Upper lobe of left lung (tissue), 4 donors: ENCODE measurements at regions not wholly inside any gene's neighbourhood (a gene's known extent, or its start where the extent isn't known, plus 50 kb on each side); places are given as distances from the start of the nearest gene placed in this dataset.

Experiments used
- CTCF ChIP-seq, 6 experiments: fragments of 450-650 bp in 4 of 6; fragments of 200-600 bp in 2 of 6; sonication (generic) in 2 of 6; IDR thresholded peaks; one replicate each; pipeline ENCODE4 v1.5.1; 2016 to 2019; ENCODE audit warnings: antibody characterized with exemption in 6 of 6
- POLR2A ChIP-seq, 4 donors: fragments of 450-650 bp; IDR thresholded peaks; one replicate each; pipeline ENCODE4 v1.5.1; 2016 to 2017; ENCODE audit warnings: antibody characterized with exemption in 4 of 4, mild to moderate bottlenecking in 2 of 4

- TF ChIP-seq CTCF (IDR thresholded peaks at IDR 0.05) (no peak), POLR2A (IDR thresholded peaks at IDR 0.05) (no peak)
Observed at GRCh38 chr2:7378591-7378990, 461.4 kb downstream of the RNF144A start.
